GM23338 (cell line): ENCODE measurements at regions not wholly inside any gene's neighbourhood (a gene's known extent, or its start where the extent isn't known, plus 50 kb on each side); places are given as distances from the start of the nearest gene placed in this dataset.

Experiments
- CREB1 ChIP-seq: fragments of 250-450 bp; sonication (Bioruptor Pico); IDR thresholded peaks from 2 replicates; pipeline ENCODE4 v1.5.0; 2020; ENCODE audit warnings: low read depth, mild to moderate bottlenecking, moderate library complexity
- EZH2 ChIP-seq: fragments of 200-600 bp; sonication (generic); IDR thresholded peaks from one replicate; pipeline ENCODE4 v1.8.0; 2017; ENCODE audit warnings: antibody characterized with exemption, mild to moderate bottlenecking, low read depth; ENCODE audit not compliant: unreplicated experiment
- JUNB ChIP-seq: IDR thresholded peaks from one replicate; pipeline ENCODE4 v1.6.1; 2016; ENCODE audit warnings: antibody characterized with exemption; ENCODE audit not compliant: unreplicated experiment
- POLR2AphosphoS5 ChIP-seq: IDR thresholded peaks from 2 replicates; pipeline ENCODE4 v1.6.1; 2016; ENCODE audit warnings: antibody characterized with exemption, low read depth
- ZNF331 ChIP-seq: fragments of 250-450 bp; sonication (Bioruptor Pico); IDR thresholded peaks from 2 replicates; pipeline ENCODE4 v1.5.0; 2020; ENCODE audit warnings: low read depth, mild to moderate bottlenecking, moderate library complexity
- TF ChIP-seq, protein P1 (sequence below), 2 experiments: fragments of 200-600 bp in 1 of 2; sonication (generic) in 1 of 2; conservative IDR thresholded peaks; 2 replicates each; pipeline versions ENCODE4 v1.5.1 to v1.6.1; 2016 to 2017; ENCODE audit warnings: antibody characterized with exemption in 2 of 2, low read depth in 2 of 2, mild to moderate bottlenecking in 2 of 2, moderate library complexity in 1 of 2
- TF ChIP-seq, protein P2 (sequence below): IDR thresholded peaks from one replicate; pipeline ENCODE4 v1.6.1; 2018; ENCODE audit warnings: antibody characterized with exemption; ENCODE audit not compliant: unreplicated experiment

DNA sequence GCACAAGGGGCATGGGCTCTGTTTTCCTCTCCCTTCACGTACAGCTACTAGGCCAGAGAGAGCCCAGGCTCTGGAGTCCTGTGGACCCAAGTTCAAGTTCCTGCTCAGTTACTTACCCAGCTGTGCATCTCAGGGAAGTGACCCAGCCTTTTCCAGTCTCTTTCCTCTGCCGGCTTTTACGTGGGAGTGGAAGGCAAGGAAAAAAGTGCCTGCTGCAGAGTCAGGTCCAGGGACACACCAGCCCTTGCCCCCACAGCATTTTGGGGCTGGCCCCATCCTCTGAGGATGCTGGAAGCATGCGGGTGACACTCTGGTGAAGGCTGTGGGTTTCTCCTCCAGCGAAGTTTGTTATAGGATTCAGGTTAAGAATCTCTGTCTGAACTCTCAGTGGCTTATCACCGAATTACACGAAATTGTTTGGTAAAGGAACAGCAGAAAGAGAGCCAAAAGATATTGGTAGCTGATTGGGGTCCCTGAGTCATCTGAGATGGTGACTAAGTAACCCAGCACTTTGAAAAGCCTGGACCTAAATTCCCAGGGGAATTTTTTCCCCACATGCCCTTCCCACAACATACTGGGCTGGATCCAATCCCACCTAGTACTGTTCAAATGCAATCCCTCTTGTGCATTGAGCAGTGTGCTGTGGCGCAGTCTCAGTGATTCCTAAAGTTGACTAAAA is 424.3 kb downstream of the RPS24 start:
- TF ChIP-seq EZH2 (no peak), POLR2AphosphoS5 (no peak), CREB1 (CRISPR knock-in tag) (no peak), JUNB (no peak), ZNF331 (CRISPR knock-in tag) (no peak)
- TF ChIP-seq, protein P1, sequence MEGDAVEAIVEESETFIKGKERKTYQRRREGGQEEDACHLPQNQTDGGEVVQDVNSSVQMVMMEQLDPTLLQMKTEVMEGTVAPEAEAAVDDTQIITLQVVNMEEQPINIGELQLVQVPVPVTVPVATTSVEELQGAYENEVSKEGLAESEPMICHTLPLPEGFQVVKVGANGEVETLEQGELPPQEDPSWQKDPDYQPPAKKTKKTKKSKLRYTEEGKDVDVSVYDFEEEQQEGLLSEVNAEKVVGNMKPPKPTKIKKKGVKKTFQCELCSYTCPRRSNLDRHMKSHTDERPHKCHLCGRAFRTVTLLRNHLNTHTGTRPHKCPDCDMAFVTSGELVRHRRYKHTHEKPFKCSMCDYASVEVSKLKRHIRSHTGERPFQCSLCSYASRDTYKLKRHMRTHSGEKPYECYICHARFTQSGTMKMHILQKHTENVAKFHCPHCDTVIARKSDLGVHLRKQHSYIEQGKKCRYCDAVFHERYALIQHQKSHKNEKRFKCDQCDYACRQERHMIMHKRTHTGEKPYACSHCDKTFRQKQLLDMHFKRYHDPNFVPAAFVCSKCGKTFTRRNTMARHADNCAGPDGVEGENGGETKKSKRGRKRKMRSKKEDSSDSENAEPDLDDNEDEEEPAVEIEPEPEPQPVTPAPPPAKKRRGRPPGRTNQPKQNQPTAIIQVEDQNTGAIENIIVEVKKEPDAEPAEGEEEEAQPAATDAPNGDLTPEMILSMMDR (conservative IDR thresholded peaks at IDR 0.05; ENCODE audit: low read depth in 2 of 2) = no peak
- TF ChIP-seq, protein P2, sequence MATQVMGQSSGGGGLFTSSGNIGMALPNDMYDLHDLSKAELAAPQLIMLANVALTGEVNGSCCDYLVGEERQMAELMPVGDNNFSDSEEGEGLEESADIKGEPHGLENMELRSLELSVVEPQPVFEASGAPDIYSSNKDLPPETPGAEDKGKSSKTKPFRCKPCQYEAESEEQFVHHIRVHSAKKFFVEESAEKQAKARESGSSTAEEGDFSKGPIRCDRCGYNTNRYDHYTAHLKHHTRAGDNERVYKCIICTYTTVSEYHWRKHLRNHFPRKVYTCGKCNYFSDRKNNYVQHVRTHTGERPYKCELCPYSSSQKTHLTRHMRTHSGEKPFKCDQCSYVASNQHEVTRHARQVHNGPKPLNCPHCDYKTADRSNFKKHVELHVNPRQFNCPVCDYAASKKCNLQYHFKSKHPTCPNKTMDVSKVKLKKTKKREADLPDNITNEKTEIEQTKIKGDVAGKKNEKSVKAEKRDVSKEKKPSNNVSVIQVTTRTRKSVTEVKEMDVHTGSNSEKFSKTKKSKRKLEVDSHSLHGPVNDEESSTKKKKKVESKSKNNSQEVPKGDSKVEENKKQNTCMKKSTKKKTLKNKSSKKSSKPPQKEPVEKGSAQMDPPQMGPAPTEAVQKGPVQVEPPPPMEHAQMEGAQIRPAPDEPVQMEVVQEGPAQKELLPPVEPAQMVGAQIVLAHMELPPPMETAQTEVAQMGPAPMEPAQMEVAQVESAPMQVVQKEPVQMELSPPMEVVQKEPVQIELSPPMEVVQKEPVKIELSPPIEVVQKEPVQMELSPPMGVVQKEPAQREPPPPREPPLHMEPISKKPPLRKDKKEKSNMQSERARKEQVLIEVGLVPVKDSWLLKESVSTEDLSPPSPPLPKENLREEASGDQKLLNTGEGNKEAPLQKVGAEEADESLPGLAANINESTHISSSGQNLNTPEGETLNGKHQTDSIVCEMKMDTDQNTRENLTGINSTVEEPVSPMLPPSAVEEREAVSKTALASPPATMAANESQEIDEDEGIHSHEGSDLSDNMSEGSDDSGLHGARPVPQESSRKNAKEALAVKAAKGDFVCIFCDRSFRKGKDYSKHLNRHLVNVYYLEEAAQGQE = no peak
